ENCODE measurements at regions not wholly inside any gene's neighbourhood (a gene's known extent, or its start where the extent isn't known, plus 50 kb on each side); places are given as distances from the start of the nearest gene placed in this dataset.
"Not testable (repeated sequence)": the region's sequence is repeated elsewhere in the genome, so short reads cannot be mapped to it uniquely, and the experiment has no call there.

DNA sequence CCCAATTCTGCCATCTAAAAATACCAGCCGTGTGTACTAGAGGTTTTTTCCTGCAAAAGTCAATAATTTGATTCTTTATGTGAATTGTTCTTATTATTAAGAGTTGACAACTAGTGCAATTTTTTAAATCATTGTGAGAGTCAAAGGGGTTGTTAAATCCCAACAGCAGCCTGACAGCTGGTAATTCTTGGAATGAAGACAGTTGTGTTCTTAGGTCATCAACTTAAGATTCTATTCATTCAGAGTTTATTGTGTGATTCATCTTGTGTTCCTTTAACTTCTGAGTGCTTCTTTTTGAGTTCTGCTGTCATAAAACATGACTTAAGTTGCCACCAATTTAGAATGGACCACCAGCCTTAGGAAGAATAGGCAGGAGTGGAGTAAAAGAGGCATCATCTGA lies 329.0 kb downstream of the NAF1 start:
- H2AFZ ChIP-seq (ENCODE audit: low read depth, low read length): no peak overlapping the region
- peaks cover 15% of the 10 kb centered on the region for H3K36me3 ChIP-seq (replicated peaks; ENCODE audit: low read depth, low read length)
- H3K27me3 ChIP-seq (ENCODE audit: low read depth, low read length): no peaks in the 10 kb centered on the region
- H3K4me1 ChIP-seq (ENCODE audit: low read length): peaks cover 35% of the 10 kb centered on the region
- no peak overlapping the region for H3K9ac ChIP-seq (ENCODE audit: low read length)
- no peaks in the 10 kb centered on the region for H3K79me2 ChIP-seq (ENCODE audit: low read length)
- no peak overlapping the region for H3K4me3 ChIP-seq (ENCODE audit: low read length)
- no peaks in the 10 kb centered on the region for H4K20me1 ChIP-seq (ENCODE audit: insufficient read depth, low read length)
- no peak overlapping the region for H3K4me2 ChIP-seq (ENCODE audit: low read length)
- TF ChIP-seq EZH2phosphoT487 (IDR thresholded peaks at IDR 0.05; ENCODE audit: low read depth): no peak
- no peak overlapping the region for H3K27ac ChIP-seq (ENCODE audit: low read length)
- 0 out of 2 replicates have a peak, but pooled peaks cover 5% of the 10 kb centered on the region for H3K9me3 ChIP-seq (ENCODE audit: insufficient read depth, low read length)

DNA sequence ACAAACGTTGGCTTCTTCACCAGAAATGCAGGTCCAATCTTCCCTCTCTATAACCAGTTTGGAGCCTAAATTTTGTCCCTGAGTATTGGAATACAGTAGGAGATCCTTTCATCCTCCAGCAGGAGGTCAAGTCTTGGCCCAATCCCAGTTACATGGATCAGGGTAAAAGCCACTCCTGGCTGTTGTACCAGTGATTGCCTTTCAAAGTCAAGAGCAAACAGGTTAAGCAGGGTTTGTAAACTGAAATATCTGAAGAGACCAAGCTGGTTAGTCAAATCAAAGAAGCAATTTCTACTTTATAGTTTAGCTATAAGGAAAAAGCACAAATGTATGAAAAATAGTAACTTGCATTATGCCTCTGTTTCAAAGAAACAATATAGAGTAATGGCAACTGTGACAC lies 329.4 kb downstream of the NAF1 start:
- Histone ChIP-seq H3K4me3 (ENCODE audit: low read length) (no peak overlapping the region), H4K20me1 (ENCODE audit: insufficient read depth, low read length) (no peaks in the 10 kb centered on the region), H3K27ac (ENCODE audit: low read length) (no peak overlapping the region), H2AFZ (ENCODE audit: low read depth, low read length) (no peak overlapping the region), H3K79me2 (ENCODE audit: low read length) (no peaks in the 10 kb centered on the region), H3K4me2 (ENCODE audit: low read length) (no peak overlapping the region), H3K9me3 (ENCODE audit: insufficient read depth, low read length) (0 out of 2 replicates have a peak, but pooled peaks cover 5% of the 10 kb centered on the region), H3K4me1 (ENCODE audit: low read length) (peaks cover 30% of the 10 kb centered on the region), H3K36me3 (replicated peaks; ENCODE audit: low read depth, low read length) (peaks cover 15% of the 10 kb centered on the region), H3K9ac (ENCODE audit: low read length) (no peak overlapping the region), H3K27me3 (ENCODE audit: low read depth, low read length) (no peaks in the 10 kb centered on the region)
- no peak for TF ChIP-seq EZH2phosphoT487 (IDR thresholded peaks at IDR 0.05; ENCODE audit: low read depth)
- TF ChIP-seq, protein P1, sequence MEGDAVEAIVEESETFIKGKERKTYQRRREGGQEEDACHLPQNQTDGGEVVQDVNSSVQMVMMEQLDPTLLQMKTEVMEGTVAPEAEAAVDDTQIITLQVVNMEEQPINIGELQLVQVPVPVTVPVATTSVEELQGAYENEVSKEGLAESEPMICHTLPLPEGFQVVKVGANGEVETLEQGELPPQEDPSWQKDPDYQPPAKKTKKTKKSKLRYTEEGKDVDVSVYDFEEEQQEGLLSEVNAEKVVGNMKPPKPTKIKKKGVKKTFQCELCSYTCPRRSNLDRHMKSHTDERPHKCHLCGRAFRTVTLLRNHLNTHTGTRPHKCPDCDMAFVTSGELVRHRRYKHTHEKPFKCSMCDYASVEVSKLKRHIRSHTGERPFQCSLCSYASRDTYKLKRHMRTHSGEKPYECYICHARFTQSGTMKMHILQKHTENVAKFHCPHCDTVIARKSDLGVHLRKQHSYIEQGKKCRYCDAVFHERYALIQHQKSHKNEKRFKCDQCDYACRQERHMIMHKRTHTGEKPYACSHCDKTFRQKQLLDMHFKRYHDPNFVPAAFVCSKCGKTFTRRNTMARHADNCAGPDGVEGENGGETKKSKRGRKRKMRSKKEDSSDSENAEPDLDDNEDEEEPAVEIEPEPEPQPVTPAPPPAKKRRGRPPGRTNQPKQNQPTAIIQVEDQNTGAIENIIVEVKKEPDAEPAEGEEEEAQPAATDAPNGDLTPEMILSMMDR (IDR thresholded peaks at IDR 0.05; ENCODE audit: low read depth, low read length): no peak

- Histone ChIP-seq H3K4me2 (ENCODE audit: low read length) (no peak overlapping the region), H3K36me3 (replicated peaks; ENCODE audit: low read depth, low read length) (peaks cover 15% of the 10 kb centered on the region), H3K4me3 (ENCODE audit: low read length) (no peak overlapping the region), H3K4me1 (ENCODE audit: low read length) (peaks cover 26% of the 10 kb centered on the region), H3K79me2 (ENCODE audit: low read length) (no peaks in the 10 kb centered on the region), H3K27me3 (ENCODE audit: low read depth, low read length) (no peaks in the 10 kb centered on the region), H3K9ac (ENCODE audit: low read length) (no peak overlapping the region), H3K9me3 (ENCODE audit: insufficient read depth, low read length) (0 out of 2 replicates have a peak, but pooled peaks cover 5% of the 10 kb centered on the region), H2AFZ (ENCODE audit: low read depth, low read length) (no peak overlapping the region), H4K20me1 (ENCODE audit: insufficient read depth, low read length) (no peaks in the 10 kb centered on the region), H3K27ac (ENCODE audit: low read length) (no peak overlapping the region)
- TF ChIP-seq, protein P1 (IDR thresholded peaks at IDR 0.05; ENCODE audit: low read depth, low read length): no peak
- TF ChIP-seq EZH2phosphoT487 (IDR thresholded peaks at IDR 0.05; ENCODE audit: low read depth): no peak
Observed at GRCh38 chr4:162836773-162837172, 329.9 kb downstream of the NAF1 start.

DNA sequence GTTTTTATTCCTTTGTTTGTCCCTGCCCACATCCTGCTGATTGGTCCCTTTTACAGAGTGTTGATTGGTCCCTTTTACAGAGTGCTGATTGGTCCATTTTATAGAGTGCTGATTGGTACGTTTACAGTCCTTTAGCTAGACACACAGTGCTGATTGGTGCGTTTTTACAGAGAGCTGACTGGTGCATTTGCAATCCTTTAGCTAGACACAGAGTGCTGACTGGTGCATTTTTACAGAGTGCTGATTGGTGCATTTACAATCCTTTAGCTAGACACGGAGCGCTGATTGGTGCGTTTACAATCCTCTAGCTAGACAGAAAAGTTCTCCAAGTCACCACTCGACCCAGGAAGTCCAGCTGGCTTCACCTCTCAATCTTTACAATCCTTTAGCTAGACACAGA lies 330.4 kb downstream of the NAF1 start:
- not testable (repeated sequence) for H4K20me1 ChIP-seq (ENCODE audit: insufficient read depth, low read length); H3K27ac ChIP-seq (ENCODE audit: low read length); H3K79me2 ChIP-seq (ENCODE audit: low read length); H3K9ac ChIP-seq (ENCODE audit: low read length); H3K4me2 ChIP-seq (ENCODE audit: low read length); H3K27me3 ChIP-seq (ENCODE audit: low read depth, low read length); H2AFZ ChIP-seq (ENCODE audit: low read depth, low read length); H3K9me3 ChIP-seq (ENCODE audit: insufficient read depth, low read length); H3K4me3 ChIP-seq (ENCODE audit: low read length)
- H3K4me1 ChIP-seq (ENCODE audit: low read length): peaks cover 21% of the 10 kb centered on the region
- peaks cover 15% of the 10 kb centered on the region for H3K36me3 ChIP-seq (replicated peaks; ENCODE audit: low read depth, low read length)

DNA sequence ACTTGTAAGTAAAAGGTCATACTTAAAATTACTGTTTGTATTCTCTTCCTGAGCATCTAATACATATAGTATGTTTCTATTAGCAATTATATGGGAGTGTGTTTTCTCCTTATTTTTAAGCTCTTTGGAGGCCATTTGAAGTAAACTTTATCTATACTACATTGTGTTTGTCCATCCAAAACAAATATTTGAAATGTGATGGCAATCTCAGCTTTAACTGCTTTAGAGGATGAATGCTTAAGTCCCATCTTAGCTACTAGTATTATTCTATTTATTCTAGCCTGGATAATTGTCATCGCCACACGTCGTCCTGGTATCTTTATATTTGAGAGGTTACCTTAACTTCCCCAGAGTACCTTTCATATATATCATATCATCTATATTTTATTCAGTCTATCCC lies 335.8 kb downstream of the NAF1 start:
- Histone ChIP-seq H3K9me3 (ENCODE audit: insufficient read depth, low read length) (no peaks in the 10 kb centered on the region), H3K27me3 (ENCODE audit: low read depth, low read length) (no peaks in the 10 kb centered on the region), H3K36me3 (replicated peaks; ENCODE audit: low read depth, low read length) (no peaks in the 10 kb centered on the region), H3K4me1 (ENCODE audit: low read length) (no peaks in the 10 kb centered on the region), H3K4me2 (ENCODE audit: low read length) (no peak overlapping the region), H4K20me1 (ENCODE audit: insufficient read depth, low read length) (no peaks in the 10 kb centered on the region), H2AFZ (ENCODE audit: low read depth, low read length) (no peak overlapping the region), H3K79me2 (ENCODE audit: low read length) (no peaks in the 10 kb centered on the region), H3K4me3 (ENCODE audit: low read length) (no peak overlapping the region), H3K9ac (ENCODE audit: low read length) (no peak overlapping the region), H3K27ac (ENCODE audit: low read length) (no peak overlapping the region)
- TF ChIP-seq, protein P1 (IDR thresholded peaks at IDR 0.05; ENCODE audit: low read depth, low read length): no peak
- TF ChIP-seq EZH2phosphoT487 (IDR thresholded peaks at IDR 0.05; ENCODE audit: low read depth): no peak

GRCh38 chr4:162817374-162817773 lies 349.3 kb downstream of the NAF1 start:
- not testable (repeated sequence) for H3K36me3 ChIP-seq (replicated peaks; ENCODE audit: low read depth, low read length); H3K4me2 ChIP-seq (ENCODE audit: low read length); H3K27ac ChIP-seq (ENCODE audit: low read length); H2AFZ ChIP-seq (ENCODE audit: low read depth, low read length); H3K9me3 ChIP-seq (ENCODE audit: insufficient read depth, low read length); H4K20me1 ChIP-seq (ENCODE audit: insufficient read depth, low read length); H3K79me2 ChIP-seq (ENCODE audit: low read length); H3K4me3 ChIP-seq (ENCODE audit: low read length); H3K9ac ChIP-seq (ENCODE audit: low read length); H3K27me3 ChIP-seq (ENCODE audit: low read depth, low read length)
- H3K4me1 ChIP-seq (ENCODE audit: low read length): peaks cover 11% of the 10 kb centered on the region
